CD14-positive monocyte (primary cell): ENCODE measurements at regions not wholly inside any gene's neighbourhood (a gene's known extent, or its start where the extent isn't known, plus 50 kb on each side); places are given as distances from the start of the nearest gene placed in this dataset.

Experiments
- DNase-seq, 3 donors: peaks; one replicate each; pipeline ENCODE4 v3.0.0-alpha.2; 2011 to 2022
- H2AFZ ChIP-seq: 2 replicates; pipeline ENCODE4 v1.6.0; 2012; ENCODE audit warnings: mild to moderate bottlenecking, low read depth, low read length, inconsistent platforms; ENCODE audit not compliant: insufficient read depth, poor library complexity, severe bottlenecking
- H3K27ac ChIP-seq, 2 donors: 1 replicate in 1 of 2; 2 replicates in 1 of 2; pipeline ENCODE4 v1.5.1; 2012 to 2013; ENCODE audit warnings: low read length in 2 of 2, control low read depth in 1 of 2, inconsistent platforms in 1 of 2, low read depth in 1 of 2, mild to moderate bottlenecking in 1 of 2
- H3K27me3 ChIP-seq, 2 donors: one replicate each; pipeline versions ENCODE4 v1.6.0 to v1.6.1; 2011 to 2013; ENCODE audit warnings: low read length in 2 of 2; ENCODE audit not compliant: control insufficient read depth in 2 of 2, insufficient read depth in 2 of 2
- H3K36me3 ChIP-seq, 2 donors: replicated peaks in 1 of 2; 1 replicate in 1 of 2; 2 replicates in 1 of 2; pipeline versions ENCODE4 v1.5.1 to v1.6.1; 2012 to 2013; ENCODE audit warnings: low read length in 2 of 2, control low read depth in 1 of 2, inconsistent platforms in 1 of 2, mild to moderate bottlenecking in 1 of 2; ENCODE audit not compliant: insufficient read depth in 2 of 2, control insufficient read depth in 1 of 2
- H3K4me1 ChIP-seq, 2 donors: 1 replicate in 1 of 2; 2 replicates in 1 of 2; pipeline versions ENCODE4 v1.5.1 to v1.6.1; 2012 to 2013; ENCODE audit warnings: low read length in 2 of 2, control low read depth in 1 of 2, inconsistent platforms in 1 of 2, mild to moderate bottlenecking in 1 of 2, moderate library complexity in 1 of 2; ENCODE audit not compliant: insufficient read depth in 2 of 2, control insufficient read depth in 1 of 2
- H3K4me2 ChIP-seq: replicated peaks from 2 replicates; pipeline ENCODE3; 2012; ENCODE audit warnings: low read length, moderate library complexity, mild to moderate bottlenecking; ENCODE audit not compliant: poor library complexity, severe bottlenecking; ENCODE audit errors: extremely low read depth
- H3K4me3 ChIP-seq, 3 experiments: fragments of 200-600 bp in 1 of 3; sonication (generic) in 1 of 3; replicated peaks in 1 of 3; 1 replicate in 2 of 3; 2 replicates in 1 of 3; pipeline ENCODE4 v1.5.1; 2011 to 2013; ENCODE audit warnings: low read length in 3 of 3, mild to moderate bottlenecking in 3 of 3, control low read depth in 2 of 3, low read depth in 2 of 3, inconsistent platforms in 1 of 3, moderate library complexity in 1 of 3
- H3K79me2 ChIP-seq: 2 replicates; pipeline ENCODE4 v1.6.0; 2012; ENCODE audit warnings: mild to moderate bottlenecking, control low read depth, inconsistent platforms, low read length, moderate library complexity; ENCODE audit not compliant: insufficient read depth
- H3K9ac ChIP-seq: 2 replicates; pipeline ENCODE4 v1.6.0; 2017; ENCODE audit warnings: low read length, mild to moderate bottlenecking; ENCODE audit not compliant: insufficient read depth, poor library complexity, severe bottlenecking
- H3K9me3 ChIP-seq, 2 donors: replicated peaks in 1 of 2; 1 replicate in 1 of 2; 2 replicates in 1 of 2; pipeline versions ENCODE4 v1.5.1 to v1.6.1; 2012 to 2013; ENCODE audit warnings: low read length in 2 of 2, control low read depth in 1 of 2; ENCODE audit not compliant: control insufficient read depth in 1 of 2, insufficient read depth in 1 of 2
- H4K20me1 ChIP-seq: 2 replicates; pipeline ENCODE4 v1.6.0; 2012; ENCODE audit warnings: mild to moderate bottlenecking, low read length, control low read depth, moderate library complexity; ENCODE audit not compliant: insufficient read depth
- H3K27ac Mint-ChIP-seq, 7 donors: one replicate each; pipeline ENCODE4 v1.8.0; 2020; ENCODE audit warnings: mild to moderate bottlenecking in 7 of 7, mixed read lengths in 7 of 7, moderate library complexity in 6 of 7, inconsistent platforms in 2 of 7
- H3K27me3 Mint-ChIP-seq, 3 donors: one replicate each; pipeline ENCODE4 v1.8.0; 2021 to 2022; ENCODE audit warnings: low read depth in 3 of 3, mild to moderate bottlenecking in 3 of 3, mixed read lengths in 3 of 3, moderate library complexity in 3 of 3, inconsistent platforms in 1 of 3
- H3K36me3 Mint-ChIP-seq, 2 donors: one replicate each; pipeline ENCODE4 v1.8.0; 2020; ENCODE audit warnings: mixed read lengths in 2 of 2, inconsistent platforms in 1 of 2, mild to moderate bottlenecking in 1 of 2
- H3K4me1 Mint-ChIP-seq: one replicate; pipeline ENCODE4 v1.8.0; 2020; ENCODE audit warnings: mild to moderate bottlenecking, mixed read lengths
- H3K4me3 Mint-ChIP-seq, 2 donors: one replicate each; pipeline ENCODE4 v1.8.0; 2020; ENCODE audit warnings: mild to moderate bottlenecking in 2 of 2, mixed read lengths in 2 of 2, moderate library complexity in 1 of 2
- H3K9me3 Mint-ChIP-seq, 7 donors: one replicate each; pipeline ENCODE4 v1.8.0; 2020 to 2022; ENCODE audit warnings: mixed read lengths in 7 of 7, mild to moderate bottlenecking in 6 of 7, moderate library complexity in 6 of 7, inconsistent platforms in 2 of 7
- WGBS: methylation state at CpG from one replicate; pipeline ENCODE4 v1.1.5; 2013; ENCODE audit warnings: missing lambda C conversion rate; ENCODE audit not compliant: insufficient coverage; 5-methylcytosine and 5-hydroxymethylcytosine counted together
- intact Hi-C, 2 donors: fragments of 100-400 bp; cut with micrococcal nuclease; formaldehyde crosslinking; loops; one replicate each; pipeline versions ENCODE4 v1.15.0 to v1.15.1; 2023
- TF ChIP-seq, protein P1 (sequence below): fragments of 200-600 bp; IDR thresholded peaks from one replicate; pipeline ENCODE4 v1.8.0; 2022; ENCODE audit warnings: antibody characterized with exemption, mild to moderate bottlenecking

GRCh38 chr3:109559389-109559788, 222.0 kb upstream of the DPPA4 start:
- no peaks in the 10 kb centered on the region for H4K20me1 ChIP-seq
- no peak overlapping the region for H2AFZ ChIP-seq
- no peaks in the 10 kb centered on the region for H3K36me3 Mint-ChIP-seq
- no peaks in the 10 kb centered on the region for H3K79me2 ChIP-seq
- H3K36me3 ChIP-seq: no peaks in the 10 kb centered on the region
- WGBS: no CpG with 5 or more reads among the region's 1 CpG
- H3K4me1 Mint-ChIP-seq: no peaks in the 10 kb centered on the region
- no peak for DNase-seq
- H3K4me2 ChIP-seq: no peak overlapping the region
- TF ChIP-seq, protein P1, sequence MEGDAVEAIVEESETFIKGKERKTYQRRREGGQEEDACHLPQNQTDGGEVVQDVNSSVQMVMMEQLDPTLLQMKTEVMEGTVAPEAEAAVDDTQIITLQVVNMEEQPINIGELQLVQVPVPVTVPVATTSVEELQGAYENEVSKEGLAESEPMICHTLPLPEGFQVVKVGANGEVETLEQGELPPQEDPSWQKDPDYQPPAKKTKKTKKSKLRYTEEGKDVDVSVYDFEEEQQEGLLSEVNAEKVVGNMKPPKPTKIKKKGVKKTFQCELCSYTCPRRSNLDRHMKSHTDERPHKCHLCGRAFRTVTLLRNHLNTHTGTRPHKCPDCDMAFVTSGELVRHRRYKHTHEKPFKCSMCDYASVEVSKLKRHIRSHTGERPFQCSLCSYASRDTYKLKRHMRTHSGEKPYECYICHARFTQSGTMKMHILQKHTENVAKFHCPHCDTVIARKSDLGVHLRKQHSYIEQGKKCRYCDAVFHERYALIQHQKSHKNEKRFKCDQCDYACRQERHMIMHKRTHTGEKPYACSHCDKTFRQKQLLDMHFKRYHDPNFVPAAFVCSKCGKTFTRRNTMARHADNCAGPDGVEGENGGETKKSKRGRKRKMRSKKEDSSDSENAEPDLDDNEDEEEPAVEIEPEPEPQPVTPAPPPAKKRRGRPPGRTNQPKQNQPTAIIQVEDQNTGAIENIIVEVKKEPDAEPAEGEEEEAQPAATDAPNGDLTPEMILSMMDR: no peak
- H3K27ac Mint-ChIP-seq: no peak overlapping the region
- peaks cover 10 to 15% of the 10 kb centered on the region in 2 donors for H3K9me3 ChIP-seq
- no peaks in the 10 kb centered on the region for H3K4me1 ChIP-seq
- no peak overlapping the region for H3K9ac ChIP-seq
- H3K4me3 ChIP-seq: no peak overlapping the region
- peaks cover 0 to 1% (median 1%) of the 10 kb centered on the region in 3 donors for H3K27me3 Mint-ChIP-seq
- H3K4me3 Mint-ChIP-seq: no peak overlapping the region
- H3K27me3 ChIP-seq: no peaks in the 10 kb centered on the region
- H3K9me3 Mint-ChIP-seq: peaks cover 6 to 25% (median 10%) of the 10 kb centered on the region in 7 donors
- intact Hi-C loops: no loop called here
- no peak overlapping the region for H3K27ac ChIP-seq

DNA sequence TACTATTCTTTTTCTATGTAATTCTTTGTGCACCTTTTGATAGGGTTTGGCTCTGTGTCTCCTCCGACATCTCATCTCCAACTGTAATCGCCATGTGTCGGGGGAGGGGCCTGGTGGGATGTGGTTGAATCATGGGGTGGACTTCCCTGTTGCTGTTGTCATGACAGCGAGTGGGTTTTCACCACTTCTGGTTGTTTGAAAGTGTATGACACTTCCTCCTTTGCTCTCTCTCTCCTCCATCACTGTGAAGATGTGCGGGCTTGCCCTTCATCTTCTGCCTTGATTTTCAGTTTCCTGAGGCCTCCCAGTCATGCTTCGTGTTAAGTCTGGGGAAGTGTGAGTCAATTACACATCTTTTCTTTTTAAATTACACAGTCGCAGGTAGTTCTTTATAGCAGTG, 225.8 kb upstream of the DPPA4 start:
- Mint-ChIP-seq H3K27ac (no peak overlapping the region), H3K4me3 (peak overlapping the region in 1 of 2 donors; percentile 16), H3K4me1 (no peaks in the 10 kb centered on the region), H3K27me3 (peaks cover 0 to 1% (median 0%) of the 10 kb centered on the region in 3 donors), H3K36me3 (no peaks in the 10 kb centered on the region), H3K9me3 (peaks cover 3 to 20% (median 7%) of the 10 kb centered on the region in 7 donors)
- Histone ChIP-seq H3K9me3 (peaks cover 10 to 18% of the 10 kb centered on the region in 2 donors), H3K27ac (no peak overlapping the region), H3K9ac (no peak overlapping the region), H3K4me2 (no peak overlapping the region), H2AFZ (no peak overlapping the region), H3K4me1 (no peaks in the 10 kb centered on the region), H4K20me1 (no peaks in the 10 kb centered on the region), H3K79me2 (no peaks in the 10 kb centered on the region), H3K27me3 (no peaks in the 10 kb centered on the region), H3K36me3 (no peaks in the 10 kb centered on the region), H3K4me3 (no peak overlapping the region)
- TF ChIP-seq, protein P1: no peak
- DNase-seq: peak in 1 of 3 donors; percentile 12
- intact Hi-C loops: no loop called here
- WGBS: 80% methylated on average over 1 of the region's 7 CpGs
